GM23338 (cell line): ENCODE measurements at regions not wholly inside any gene's neighbourhood (a gene's known extent, or its start where the extent isn't known, plus 50 kb on each side); places are given as distances from the start of the nearest gene placed in this dataset.

Experiments
- ATAC-seq: fragments of 200-7000 bp; cut with Tn5 transposase; 3 replicates; pipeline ENCODE4 v1.9.1; 2020
- DNase-seq: peaks from one replicate; pipeline ENCODE4 v3.0.0-alpha.2; 2015; ENCODE audit warnings: low spot score
- H2AFZ ChIP-seq: fragments of 200-600 bp; sonication (generic); 2 replicates; pipeline ENCODE4 v1.8.0; 2016; ENCODE audit warnings: antibody characterized with exemption, mild to moderate bottlenecking, moderate library complexity
- H3F3A ChIP-seq: fragments of 200-600 bp; sonication (generic); replicated peaks from 2 replicates; pipeline ENCODE4 v1.8.0; 2017; ENCODE audit warnings: antibody characterized with exemption, mixed run types, low read depth
- H3K27ac ChIP-seq: fragments of 200-600 bp; sonication (generic); 2 replicates; pipeline ENCODE4 v1.6.1; 2016; ENCODE audit warnings: low read depth
- H3K27me3 ChIP-seq: fragments of 200-600 bp; sonication (generic); 2 replicates; pipeline ENCODE4 v1.8.0; 2016; ENCODE audit warnings: mild to moderate bottlenecking, mixed run types, moderate library complexity; ENCODE audit not compliant: insufficient read depth
- H3K36me3 ChIP-seq: fragments of 200-600 bp; sonication (generic); 2 replicates; pipeline ENCODE4 v1.8.0; 2016; ENCODE audit warnings: mild to moderate bottlenecking; ENCODE audit not compliant: insufficient read depth
- H3K4me1 ChIP-seq: fragments of 200-600 bp; sonication (generic); 2 replicates; pipeline ENCODE4 v1.8.0; 2016; ENCODE audit warnings: mild to moderate bottlenecking, moderate library complexity; ENCODE audit not compliant: insufficient read depth
- H3K4me2 ChIP-seq: fragments of 200-600 bp; sonication (generic); 2 replicates; pipeline ENCODE4 v1.7.1; 2017; ENCODE audit warnings: mixed run types
- H3K4me3 ChIP-seq: fragments of 200-600 bp; sonication (generic); 2 replicates; pipeline ENCODE4 v1.6.1; 2016; ENCODE audit warnings: mixed run types
- H3K79me2 ChIP-seq: fragments of 200-600 bp; sonication (generic); replicated peaks from 2 replicates; pipeline ENCODE4 v1.8.0; 2017; ENCODE audit warnings: mild to moderate bottlenecking; ENCODE audit not compliant: insufficient read depth
- H3K9me2 ChIP-seq: fragments of 200-600 bp; sonication (generic); 2 replicates; pipeline ENCODE4 v1.8.0; 2017; ENCODE audit not compliant: insufficient read depth
- H4K20me1 ChIP-seq: fragments of 200-600 bp; sonication (generic); replicated peaks from 2 replicates; pipeline ENCODE4 v1.8.0; 2017; ENCODE audit warnings: mild to moderate bottlenecking; ENCODE audit not compliant: insufficient read depth
- H3K27ac Mint-ChIP-seq: 2 replicates; pipeline ENCODE4 v1.8.0; 2020; ENCODE audit warnings: inconsistent platforms, mild to moderate bottlenecking, moderate library complexity, mixed read lengths
- H3K27me3 Mint-ChIP-seq: 3 replicates; pipeline ENCODE4 v1.8.0; 2022; ENCODE audit warnings: low read depth, mild to moderate bottlenecking, moderate library complexity, mixed read lengths, inconsistent platforms; ENCODE audit not compliant: insufficient read depth, poor library complexity
- H3K36me3 Mint-ChIP-seq: 3 replicates; pipeline ENCODE4 v1.8.0; 2021; ENCODE audit warnings: low read depth, mild to moderate bottlenecking, inconsistent platforms, moderate library complexity, mixed read lengths
- H3K4me1 Mint-ChIP-seq: 3 replicates; pipeline ENCODE4 v1.8.0; 2020; ENCODE audit warnings: mild to moderate bottlenecking, inconsistent platforms, mixed read lengths
- H3K4me3 Mint-ChIP-seq: 3 replicates; pipeline ENCODE4 v1.8.0; 2021; ENCODE audit warnings: moderate library complexity, mild to moderate bottlenecking, inconsistent platforms, mixed read lengths
- H3K9me3 Mint-ChIP-seq: 3 replicates; pipeline ENCODE4 v1.8.0; 2020; ENCODE audit warnings: moderate library complexity, mild to moderate bottlenecking, inconsistent platforms, mixed read lengths
- CREB1 ChIP-seq: fragments of 250-450 bp; sonication (Bioruptor Pico); IDR thresholded peaks from 2 replicates; pipeline ENCODE4 v1.5.0; 2020; ENCODE audit warnings: low read depth, mild to moderate bottlenecking, moderate library complexity
- EZH2 ChIP-seq: fragments of 200-600 bp; sonication (generic); IDR thresholded peaks from one replicate; pipeline ENCODE4 v1.8.0; 2017; ENCODE audit warnings: antibody characterized with exemption, mild to moderate bottlenecking, low read depth; ENCODE audit not compliant: unreplicated experiment
- EZH2phosphoT487 ChIP-seq: fragments of 200-600 bp; sonication (generic); IDR thresholded peaks from one replicate; pipeline ENCODE4 v1.8.1; 2018; ENCODE audit warnings: antibody characterized with exemption; ENCODE audit not compliant: unreplicated experiment
- JUNB ChIP-seq: IDR thresholded peaks from one replicate; pipeline ENCODE4 v1.6.1; 2016; ENCODE audit warnings: antibody characterized with exemption; ENCODE audit not compliant: unreplicated experiment
- NANOG ChIP-seq: IDR thresholded peaks from 2 replicates; pipeline ENCODE4 v1.6.1; 2016; ENCODE audit warnings: antibody characterized with exemption, borderline replicate concordance
- POLR2AphosphoS5 ChIP-seq: IDR thresholded peaks from 2 replicates; pipeline ENCODE4 v1.6.1; 2016; ENCODE audit warnings: antibody characterized with exemption, low read depth
- STAT1 ChIP-seq: IDR thresholded peaks from one replicate; pipeline ENCODE4 v1.6.1; 2016; ENCODE audit warnings: antibody characterized with exemption; ENCODE audit not compliant: unreplicated experiment
- ZNF114 ChIP-seq: fragments of 250-450 bp; sonication (Bioruptor Pico); IDR thresholded peaks from 2 replicates; pipeline ENCODE4 v1.5.0; 2020; ENCODE audit warnings: mild to moderate bottlenecking, moderate library complexity
- ZNF331 ChIP-seq: fragments of 250-450 bp; sonication (Bioruptor Pico); IDR thresholded peaks from 2 replicates; pipeline ENCODE4 v1.5.0; 2020; ENCODE audit warnings: low read depth, mild to moderate bottlenecking, moderate library complexity
- TF ChIP-seq, protein P1 (sequence below), 2 experiments: fragments of 200-600 bp in 1 of 2; sonication (generic) in 1 of 2; conservative IDR thresholded peaks; 2 replicates each; pipeline versions ENCODE4 v1.5.1 to v1.6.1; 2016 to 2017; ENCODE audit warnings: antibody characterized with exemption in 2 of 2, low read depth in 2 of 2, mild to moderate bottlenecking in 2 of 2, moderate library complexity in 1 of 2
- TF ChIP-seq, protein P2 (sequence below): IDR thresholded peaks from 2 replicates; pipeline ENCODE4 v1.6.1; 2016; ENCODE audit warnings: antibody characterized with exemption
- TF ChIP-seq, protein P3 (sequence below): IDR thresholded peaks from one replicate; pipeline ENCODE4 v1.6.1; 2018; ENCODE audit warnings: antibody characterized with exemption; ENCODE audit not compliant: unreplicated experiment

DNA sequence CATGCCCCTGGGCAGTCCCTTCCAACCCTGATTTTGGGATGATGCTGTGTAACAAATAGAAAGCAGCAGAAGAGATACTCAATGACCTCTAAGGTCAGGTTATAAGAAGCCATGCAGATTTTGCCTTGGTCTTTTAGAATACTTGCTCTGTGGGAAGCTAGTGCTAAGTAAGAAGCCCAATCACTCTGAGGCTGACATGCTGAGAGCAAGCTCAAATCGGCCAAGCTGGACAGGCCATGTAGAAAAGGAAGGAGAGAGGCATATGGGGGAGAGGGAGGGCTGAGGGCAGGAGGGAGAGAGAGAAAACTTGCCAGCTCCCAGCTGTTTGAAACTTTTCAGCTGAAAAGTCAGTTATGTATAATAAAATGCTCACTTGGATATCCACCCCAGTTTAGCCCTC is 1021.6 kb upstream of the MAP3K7 start (continued):
- TF ChIP-seq, protein P1, sequence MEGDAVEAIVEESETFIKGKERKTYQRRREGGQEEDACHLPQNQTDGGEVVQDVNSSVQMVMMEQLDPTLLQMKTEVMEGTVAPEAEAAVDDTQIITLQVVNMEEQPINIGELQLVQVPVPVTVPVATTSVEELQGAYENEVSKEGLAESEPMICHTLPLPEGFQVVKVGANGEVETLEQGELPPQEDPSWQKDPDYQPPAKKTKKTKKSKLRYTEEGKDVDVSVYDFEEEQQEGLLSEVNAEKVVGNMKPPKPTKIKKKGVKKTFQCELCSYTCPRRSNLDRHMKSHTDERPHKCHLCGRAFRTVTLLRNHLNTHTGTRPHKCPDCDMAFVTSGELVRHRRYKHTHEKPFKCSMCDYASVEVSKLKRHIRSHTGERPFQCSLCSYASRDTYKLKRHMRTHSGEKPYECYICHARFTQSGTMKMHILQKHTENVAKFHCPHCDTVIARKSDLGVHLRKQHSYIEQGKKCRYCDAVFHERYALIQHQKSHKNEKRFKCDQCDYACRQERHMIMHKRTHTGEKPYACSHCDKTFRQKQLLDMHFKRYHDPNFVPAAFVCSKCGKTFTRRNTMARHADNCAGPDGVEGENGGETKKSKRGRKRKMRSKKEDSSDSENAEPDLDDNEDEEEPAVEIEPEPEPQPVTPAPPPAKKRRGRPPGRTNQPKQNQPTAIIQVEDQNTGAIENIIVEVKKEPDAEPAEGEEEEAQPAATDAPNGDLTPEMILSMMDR (conservative IDR thresholded peaks at IDR 0.05; ENCODE audit: low read depth in 2 of 2) = no peak
- TF ChIP-seq, protein P2, sequence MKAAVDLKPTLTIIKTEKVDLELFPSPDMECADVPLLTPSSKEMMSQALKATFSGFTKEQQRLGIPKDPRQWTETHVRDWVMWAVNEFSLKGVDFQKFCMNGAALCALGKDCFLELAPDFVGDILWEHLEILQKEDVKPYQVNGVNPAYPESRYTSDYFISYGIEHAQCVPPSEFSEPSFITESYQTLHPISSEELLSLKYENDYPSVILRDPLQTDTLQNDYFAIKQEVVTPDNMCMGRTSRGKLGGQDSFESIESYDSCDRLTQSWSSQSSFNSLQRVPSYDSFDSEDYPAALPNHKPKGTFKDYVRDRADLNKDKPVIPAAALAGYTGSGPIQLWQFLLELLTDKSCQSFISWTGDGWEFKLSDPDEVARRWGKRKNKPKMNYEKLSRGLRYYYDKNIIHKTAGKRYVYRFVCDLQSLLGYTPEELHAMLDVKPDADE = no peak
- no peak for TF ChIP-seq POLR2AphosphoS5
- no peak for TF ChIP-seq EZH2phosphoT487
- TF ChIP-seq JUNB = no peak
- no peak for TF ChIP-seq NANOG
- no peak for TF ChIP-seq STAT1
- no peak for TF ChIP-seq CREB1 (CRISPR knock-in tag)

DNA sequence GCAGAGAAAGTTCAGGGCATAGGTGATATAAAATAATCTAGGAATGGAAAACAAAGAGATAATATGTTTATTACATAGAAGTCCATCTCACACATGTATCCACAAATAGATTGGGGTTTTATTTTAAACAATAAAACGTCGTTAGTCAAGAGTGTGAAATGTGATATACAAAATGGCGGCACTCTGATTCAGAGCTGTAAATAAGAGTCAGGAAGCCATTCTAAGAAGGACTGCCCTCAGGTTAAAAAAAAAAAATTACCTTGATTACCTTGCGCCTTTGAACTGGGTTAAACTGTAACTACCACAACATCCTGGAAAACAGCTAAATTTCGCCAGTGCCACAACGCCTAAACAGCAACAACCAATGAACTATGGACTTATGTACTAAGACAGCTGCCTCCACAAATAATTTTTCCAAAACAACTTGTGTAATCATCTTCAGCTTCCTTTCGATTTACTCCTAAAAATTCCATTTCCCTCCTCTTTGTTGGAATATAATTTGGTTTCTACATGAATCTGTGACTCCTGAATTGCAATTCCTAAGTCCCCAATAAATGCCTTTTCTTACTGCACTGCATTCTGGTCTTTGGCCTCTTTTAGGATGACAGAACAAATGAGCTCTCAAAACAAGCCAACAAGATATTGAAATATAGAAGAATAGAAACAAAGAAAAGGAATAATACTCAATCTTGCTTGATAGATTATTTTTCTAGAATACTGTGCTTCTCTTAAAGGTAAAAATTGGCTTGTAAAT is 1019.5 kb upstream of the MAP3K7 start:
- H3K36me3 Mint-ChIP-seq = no peaks in the 10 kb centered on the region
- no peak overlapping the region for H3K27ac ChIP-seq
- no peak overlapping the region for H3K4me2 ChIP-seq
- H3K79me2 ChIP-seq = no peaks in the 10 kb centered on the region
- no peak overlapping the region for H3K4me3 Mint-ChIP-seq
- no peaks in the 10 kb centered on the region for H3F3A ChIP-seq
- no peaks in the 10 kb centered on the region for H3K9me2 ChIP-seq
- ATAC-seq (no peak), DNase-seq (no peak)
- no peak overlapping the region for H3K27ac Mint-ChIP-seq
- H3K4me1 Mint-ChIP-seq = peaks cover 2% of the 10 kb centered on the region; the same call in 1 of the 3 replicates
- no peaks in the 10 kb centered on the region; the same call in 2 of the 3 replicates for H3K9me3 Mint-ChIP-seq
- no peaks in the 10 kb centered on the region for H3K27me3 ChIP-seq
- H4K20me1 ChIP-seq = no peaks in the 10 kb centered on the region
- no peak overlapping the region for H2AFZ ChIP-seq
- no peaks in the 10 kb centered on the region for H3K27me3 Mint-ChIP-seq
- no peak overlapping the region for H3K4me3 ChIP-seq
- H3K36me3 ChIP-seq = no peaks in the 10 kb centered on the region
- H3K4me1 ChIP-seq = no peaks in the 10 kb centered on the region
- TF ChIP-seq CREB1 (CRISPR knock-in tag) (no peak), ZNF331 (CRISPR knock-in tag) (no peak), JUNB (no peak), EZH2 (no peak), EZH2phosphoT487 (no peak), NANOG (no peak), ZNF114 (CRISPR knock-in tag) (no peak), STAT1 (no peak), POLR2AphosphoS5 (no peak)
- TF ChIP-seq, protein P2 = no peak
- TF ChIP-seq, protein P1 (conservative IDR thresholded peaks at IDR 0.05; ENCODE audit: low read depth in 2 of 2) = no peak
- TF ChIP-seq, protein P3, sequence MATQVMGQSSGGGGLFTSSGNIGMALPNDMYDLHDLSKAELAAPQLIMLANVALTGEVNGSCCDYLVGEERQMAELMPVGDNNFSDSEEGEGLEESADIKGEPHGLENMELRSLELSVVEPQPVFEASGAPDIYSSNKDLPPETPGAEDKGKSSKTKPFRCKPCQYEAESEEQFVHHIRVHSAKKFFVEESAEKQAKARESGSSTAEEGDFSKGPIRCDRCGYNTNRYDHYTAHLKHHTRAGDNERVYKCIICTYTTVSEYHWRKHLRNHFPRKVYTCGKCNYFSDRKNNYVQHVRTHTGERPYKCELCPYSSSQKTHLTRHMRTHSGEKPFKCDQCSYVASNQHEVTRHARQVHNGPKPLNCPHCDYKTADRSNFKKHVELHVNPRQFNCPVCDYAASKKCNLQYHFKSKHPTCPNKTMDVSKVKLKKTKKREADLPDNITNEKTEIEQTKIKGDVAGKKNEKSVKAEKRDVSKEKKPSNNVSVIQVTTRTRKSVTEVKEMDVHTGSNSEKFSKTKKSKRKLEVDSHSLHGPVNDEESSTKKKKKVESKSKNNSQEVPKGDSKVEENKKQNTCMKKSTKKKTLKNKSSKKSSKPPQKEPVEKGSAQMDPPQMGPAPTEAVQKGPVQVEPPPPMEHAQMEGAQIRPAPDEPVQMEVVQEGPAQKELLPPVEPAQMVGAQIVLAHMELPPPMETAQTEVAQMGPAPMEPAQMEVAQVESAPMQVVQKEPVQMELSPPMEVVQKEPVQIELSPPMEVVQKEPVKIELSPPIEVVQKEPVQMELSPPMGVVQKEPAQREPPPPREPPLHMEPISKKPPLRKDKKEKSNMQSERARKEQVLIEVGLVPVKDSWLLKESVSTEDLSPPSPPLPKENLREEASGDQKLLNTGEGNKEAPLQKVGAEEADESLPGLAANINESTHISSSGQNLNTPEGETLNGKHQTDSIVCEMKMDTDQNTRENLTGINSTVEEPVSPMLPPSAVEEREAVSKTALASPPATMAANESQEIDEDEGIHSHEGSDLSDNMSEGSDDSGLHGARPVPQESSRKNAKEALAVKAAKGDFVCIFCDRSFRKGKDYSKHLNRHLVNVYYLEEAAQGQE = no peak
